ENCODE measurements at regions not wholly inside any gene's neighbourhood (a gene's known extent, or its start where the extent isn't known, plus 50 kb on each side); places are given as distances from the start of the nearest gene placed in this dataset.

DNA sequence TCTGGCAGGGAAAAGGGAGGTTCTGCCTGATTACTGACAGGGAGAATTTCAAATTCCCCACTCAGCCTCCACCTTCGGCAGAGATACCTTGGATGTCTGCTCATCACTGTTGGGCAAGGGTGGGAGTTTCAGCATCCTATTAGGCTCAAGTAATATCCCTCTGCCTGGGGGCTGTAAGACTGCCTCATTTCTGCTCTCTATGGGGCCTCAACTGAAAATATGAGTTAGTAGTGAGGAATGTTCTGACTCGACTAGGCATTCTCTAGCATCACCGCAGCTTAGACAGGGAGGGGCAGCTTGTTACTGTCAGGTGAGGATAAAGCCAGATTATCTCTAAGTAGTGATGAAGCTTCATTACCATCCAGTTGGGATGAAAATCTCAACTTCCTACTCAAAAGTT, 87.7 kb upstream of the LRP1B start:
- H3K27me3 ChIP-seq = no peaks in the 10 kb centered on the region
- FAIRE-seq (no peak), ATAC-seq (no peak), DNase-seq (no peak)
- no peaks in the 10 kb centered on the region for H3K4me1 ChIP-seq
- no peaks in the 10 kb centered on the region for H3K36me3 ChIP-seq
- 69 to 70% methylated on average over 3 of the region's 3 CpGs for WGBS, 2 donors
- no peak overlapping the region for H3K27ac ChIP-seq
- no peak overlapping the region for H3K4me3 ChIP-seq
- TF ChIP-seq, protein P1, sequence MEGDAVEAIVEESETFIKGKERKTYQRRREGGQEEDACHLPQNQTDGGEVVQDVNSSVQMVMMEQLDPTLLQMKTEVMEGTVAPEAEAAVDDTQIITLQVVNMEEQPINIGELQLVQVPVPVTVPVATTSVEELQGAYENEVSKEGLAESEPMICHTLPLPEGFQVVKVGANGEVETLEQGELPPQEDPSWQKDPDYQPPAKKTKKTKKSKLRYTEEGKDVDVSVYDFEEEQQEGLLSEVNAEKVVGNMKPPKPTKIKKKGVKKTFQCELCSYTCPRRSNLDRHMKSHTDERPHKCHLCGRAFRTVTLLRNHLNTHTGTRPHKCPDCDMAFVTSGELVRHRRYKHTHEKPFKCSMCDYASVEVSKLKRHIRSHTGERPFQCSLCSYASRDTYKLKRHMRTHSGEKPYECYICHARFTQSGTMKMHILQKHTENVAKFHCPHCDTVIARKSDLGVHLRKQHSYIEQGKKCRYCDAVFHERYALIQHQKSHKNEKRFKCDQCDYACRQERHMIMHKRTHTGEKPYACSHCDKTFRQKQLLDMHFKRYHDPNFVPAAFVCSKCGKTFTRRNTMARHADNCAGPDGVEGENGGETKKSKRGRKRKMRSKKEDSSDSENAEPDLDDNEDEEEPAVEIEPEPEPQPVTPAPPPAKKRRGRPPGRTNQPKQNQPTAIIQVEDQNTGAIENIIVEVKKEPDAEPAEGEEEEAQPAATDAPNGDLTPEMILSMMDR (IDR thresholded peaks at IDR 0.05) = no peak
- no peaks in the 10 kb centered on the region for H3K9me3 ChIP-seq
- intact Hi-C loops (cut with DNase I) = no loop called here

DNA sequence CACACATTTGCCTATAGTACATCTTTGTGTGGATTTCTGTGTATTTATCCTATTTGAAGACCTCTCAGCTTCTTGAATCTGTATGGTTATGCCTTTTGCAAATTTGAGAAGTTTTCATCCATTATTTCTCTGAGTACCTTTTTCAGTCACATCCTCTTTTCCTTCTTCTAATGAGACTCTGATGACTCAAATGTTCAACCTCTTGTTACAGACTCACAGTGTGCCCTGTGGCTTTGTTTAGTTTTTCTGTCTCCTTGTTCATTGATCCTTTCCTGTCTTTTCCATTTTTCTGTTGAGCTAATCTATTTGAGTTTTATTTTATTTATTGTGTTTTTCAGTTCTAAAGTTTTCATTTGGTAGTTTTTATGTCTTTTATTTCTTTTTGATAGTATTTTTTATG, 87.0 kb upstream of the LRP1B start:
- Histone ChIP-seq H3K4me3 (no peak overlapping the region), H3K27me3 (no peaks in the 10 kb centered on the region), H3K27ac (no peak overlapping the region), H3K4me1 (no peaks in the 10 kb centered on the region), H3K36me3 (no peaks in the 10 kb centered on the region), H3K9me3 (no peaks in the 10 kb centered on the region)
- ATAC-seq (no peak), FAIRE-seq (no peak), DNase-seq (no peak)
- intact Hi-C loops (cut with DNase I) = no loop called here
- TF ChIP-seq, protein P1 (IDR thresholded peaks at IDR 0.05) = no peak

DNA sequence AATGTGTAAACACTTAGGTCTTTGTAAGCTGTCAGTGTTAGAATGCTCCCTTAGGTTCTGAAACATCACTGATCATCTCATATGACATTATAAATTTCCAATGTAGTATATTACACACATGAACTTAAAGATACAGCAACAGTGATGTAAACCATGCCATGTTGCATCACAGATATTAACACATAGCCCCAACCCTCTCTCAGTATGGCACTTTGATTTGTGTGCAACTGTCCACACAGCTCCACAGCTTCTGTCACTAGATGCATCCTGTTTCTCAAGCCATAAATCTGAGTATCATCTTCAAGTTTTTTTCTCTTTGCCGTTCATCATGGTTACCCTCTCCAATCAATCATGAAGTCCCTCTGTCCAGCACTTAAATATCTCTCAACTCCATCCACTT, 69.2 kb upstream of the LRP1B start:
- no peaks in the 10 kb centered on the region for H3K27me3 ChIP-seq
- intact Hi-C loops (cut with DNase I) = no loop called here
- H3K36me3 ChIP-seq = no peaks in the 10 kb centered on the region
- no peak for FAIRE-seq
- WGBS, 2 donors = 43 to 58% methylated on average over 1 of the region's 1 CpG
- H3K4me3 ChIP-seq = no peak overlapping the region
- DNase-seq = no peak
- H3K9me3 ChIP-seq = no peaks in the 10 kb centered on the region
- no peak for ATAC-seq
- no peaks in the 10 kb centered on the region for H3K4me1 ChIP-seq
- TF ChIP-seq, protein P1 (IDR thresholded peaks at IDR 0.05) = no peak
- no peak overlapping the region for H3K27ac ChIP-seq

DNA sequence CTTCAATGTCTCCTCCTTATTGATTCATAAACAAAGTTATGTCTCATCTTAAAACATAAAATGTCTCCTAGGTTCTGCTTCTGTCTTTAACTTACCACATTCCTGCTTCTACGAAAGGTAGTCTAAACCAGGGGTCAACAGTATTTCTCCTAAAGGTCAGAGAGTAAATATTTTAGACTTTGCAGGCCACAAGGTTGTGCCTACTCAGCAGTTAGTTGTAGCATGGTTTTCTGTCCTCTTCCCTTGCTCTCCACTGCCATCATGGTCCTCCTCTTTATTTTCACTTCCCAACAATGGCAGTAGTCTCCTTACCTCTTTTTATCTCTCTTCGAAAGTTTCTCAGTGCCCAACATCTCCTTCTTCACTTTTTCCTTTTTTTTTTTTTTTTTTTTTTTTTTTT, 68.3 kb upstream of the LRP1B start:
- Histone ChIP-seq H3K27ac (no peak overlapping the region), H3K4me3 (no peak overlapping the region), H3K4me1 (no peaks in the 10 kb centered on the region), H3K36me3 (no peaks in the 10 kb centered on the region), H3K27me3 (no peaks in the 10 kb centered on the region), H3K9me3 (no peaks in the 10 kb centered on the region)
- DNase-seq (no peak), ATAC-seq (no peak), FAIRE-seq (no peak)
- TF ChIP-seq, protein P1 (IDR thresholded peaks at IDR 0.05) = no peak
- 49 to 65% methylated on average over 2 of the region's 2 CpGs for WGBS, 2 donors
- intact Hi-C loops (cut with DNase I) = no loop called here

DNA sequence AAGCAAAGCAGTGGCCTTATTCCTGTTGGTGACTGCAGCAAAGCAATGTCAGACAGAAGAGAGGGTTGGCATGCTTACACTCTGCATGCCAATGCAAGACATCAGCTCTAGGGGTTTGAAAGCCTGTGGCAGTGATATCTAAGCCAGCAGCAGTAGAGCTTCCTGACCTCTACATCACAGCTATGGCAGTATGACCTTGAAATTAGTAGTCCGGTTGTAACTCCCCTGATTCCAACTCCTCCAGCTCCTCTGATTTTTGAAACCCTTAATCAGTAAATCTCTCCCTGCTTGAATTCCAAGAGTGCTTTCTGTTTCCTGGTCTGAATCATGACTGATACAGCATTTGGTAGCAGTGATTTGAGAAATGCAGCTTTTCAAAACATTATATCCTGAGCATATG, 60.0 kb upstream of the LRP1B start:
- DNase-seq (no peak), FAIRE-seq (no peak), ATAC-seq (no peak)
- intact Hi-C loops (cut with DNase I) = no loop called here
- Histone ChIP-seq H3K27me3 (no peaks in the 10 kb centered on the region), H3K27ac (no peak overlapping the region), H3K9me3 (no peaks in the 10 kb centered on the region), H3K4me1 (peaks cover 0 to 2% (median 0%) of the 10 kb centered on the region in 3 donors), H3K36me3 (no peaks in the 10 kb centered on the region), H3K4me3 (no peak overlapping the region)
- TF ChIP-seq, protein P1 (IDR thresholded peaks at IDR 0.05) = no peak
- WGBS, 2 donors = 17 to 20% methylated on average over 1 of the region's 1 CpG
